Epithelial cell of proximal tubule (primary cell): ENCODE measurements at regions not wholly inside any gene's neighbourhood (a gene's known extent, or its start where the extent isn't known, plus 50 kb on each side); places are given as distances from the start of the nearest gene placed in this dataset.

Experiments used
- DNase-seq: peaks from one replicate; pipeline ENCODE4 v3.0.0-alpha.2; 2011; ENCODE audit warnings: low read depth
- H3K4me3 ChIP-seq: 2 replicates; pipeline ENCODE4 v1.5.1; 2011; ENCODE audit warnings: low read depth, mild to moderate bottlenecking, low read length
- TF ChIP-seq, protein P1 (sequence below): conservative IDR thresholded peaks from 2 replicates; pipeline ENCODE4 v1.5.1; 2012; ENCODE audit warnings: low read depth, mild to moderate bottlenecking, low read length

DNA sequence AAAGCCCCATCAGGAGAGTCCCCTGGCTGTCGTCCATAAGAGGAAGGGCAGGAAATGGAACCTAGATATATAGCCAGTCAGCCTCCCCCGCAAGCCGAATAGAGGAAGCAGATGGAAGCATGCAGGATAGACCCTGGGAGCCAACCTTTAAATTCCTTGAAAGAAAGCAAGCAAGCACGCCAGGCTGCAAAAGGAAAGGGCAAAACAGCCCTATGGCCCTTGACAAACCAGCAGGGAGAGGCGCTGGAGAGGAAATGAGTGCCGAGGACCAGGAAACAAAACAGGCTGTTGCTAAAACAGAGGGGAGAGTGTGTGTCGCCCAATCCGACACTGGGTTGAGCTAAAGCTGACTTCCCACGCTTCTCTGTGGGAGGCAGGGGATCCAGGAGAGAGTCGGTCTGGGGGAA lies 203.5 kb upstream of the MTNR1B start:
- H3K4me3 ChIP-seq, result peak overlapping the region; percentile 2
- no peak for DNase-seq

DNA sequence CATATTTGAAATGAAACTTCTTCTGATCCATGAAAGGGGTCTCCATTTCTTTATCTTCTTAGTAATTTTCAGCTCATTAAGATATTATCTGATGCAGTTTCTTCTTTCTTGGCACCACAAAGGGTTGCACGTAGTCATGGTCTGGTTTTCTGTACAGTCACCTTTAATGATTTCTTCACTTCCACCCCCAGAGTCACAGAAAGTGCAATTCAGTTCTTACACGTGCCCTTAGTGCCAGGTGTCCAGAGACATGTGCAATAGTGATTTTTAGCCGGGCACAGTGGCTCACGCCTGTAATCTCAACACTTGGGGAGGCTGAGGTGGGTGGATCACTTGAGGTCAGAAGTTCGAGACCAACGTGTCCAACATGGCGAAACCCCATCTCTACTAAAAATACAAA lies 202.8 kb upstream of the MTNR1B start:
- DNase-seq, result no peak
- no peak overlapping the region for H3K4me3 ChIP-seq
- TF ChIP-seq, protein P1, sequence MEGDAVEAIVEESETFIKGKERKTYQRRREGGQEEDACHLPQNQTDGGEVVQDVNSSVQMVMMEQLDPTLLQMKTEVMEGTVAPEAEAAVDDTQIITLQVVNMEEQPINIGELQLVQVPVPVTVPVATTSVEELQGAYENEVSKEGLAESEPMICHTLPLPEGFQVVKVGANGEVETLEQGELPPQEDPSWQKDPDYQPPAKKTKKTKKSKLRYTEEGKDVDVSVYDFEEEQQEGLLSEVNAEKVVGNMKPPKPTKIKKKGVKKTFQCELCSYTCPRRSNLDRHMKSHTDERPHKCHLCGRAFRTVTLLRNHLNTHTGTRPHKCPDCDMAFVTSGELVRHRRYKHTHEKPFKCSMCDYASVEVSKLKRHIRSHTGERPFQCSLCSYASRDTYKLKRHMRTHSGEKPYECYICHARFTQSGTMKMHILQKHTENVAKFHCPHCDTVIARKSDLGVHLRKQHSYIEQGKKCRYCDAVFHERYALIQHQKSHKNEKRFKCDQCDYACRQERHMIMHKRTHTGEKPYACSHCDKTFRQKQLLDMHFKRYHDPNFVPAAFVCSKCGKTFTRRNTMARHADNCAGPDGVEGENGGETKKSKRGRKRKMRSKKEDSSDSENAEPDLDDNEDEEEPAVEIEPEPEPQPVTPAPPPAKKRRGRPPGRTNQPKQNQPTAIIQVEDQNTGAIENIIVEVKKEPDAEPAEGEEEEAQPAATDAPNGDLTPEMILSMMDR, result no peak

More for the DNA sequence above, 203.5 kb upstream of the MTNR1B start:
- TF ChIP-seq, protein P1, result no peak

DNA sequence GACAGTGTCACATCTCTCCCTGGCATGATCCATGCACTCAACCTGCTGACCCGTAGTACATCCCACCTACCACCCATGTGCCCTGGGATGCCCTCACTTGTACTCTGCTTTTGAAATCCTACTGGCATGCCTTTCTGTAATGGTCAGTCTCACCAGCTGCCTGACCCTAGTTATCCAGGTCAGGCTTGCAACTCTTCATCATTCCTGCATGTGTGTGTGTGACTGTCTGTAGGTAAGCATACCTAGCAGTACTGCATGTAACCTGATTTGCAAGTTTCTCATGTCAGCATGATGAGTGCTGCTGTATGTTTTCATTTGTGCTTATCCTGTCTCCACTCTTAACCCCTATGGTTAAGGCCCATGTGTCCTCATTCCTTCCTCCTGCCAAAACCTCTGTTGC lies 202.0 kb upstream of the MTNR1B start:
- TF ChIP-seq, protein P1, result no peak
- no peak for DNase-seq
- H3K4me3 ChIP-seq, result no peak overlapping the region

DNA sequence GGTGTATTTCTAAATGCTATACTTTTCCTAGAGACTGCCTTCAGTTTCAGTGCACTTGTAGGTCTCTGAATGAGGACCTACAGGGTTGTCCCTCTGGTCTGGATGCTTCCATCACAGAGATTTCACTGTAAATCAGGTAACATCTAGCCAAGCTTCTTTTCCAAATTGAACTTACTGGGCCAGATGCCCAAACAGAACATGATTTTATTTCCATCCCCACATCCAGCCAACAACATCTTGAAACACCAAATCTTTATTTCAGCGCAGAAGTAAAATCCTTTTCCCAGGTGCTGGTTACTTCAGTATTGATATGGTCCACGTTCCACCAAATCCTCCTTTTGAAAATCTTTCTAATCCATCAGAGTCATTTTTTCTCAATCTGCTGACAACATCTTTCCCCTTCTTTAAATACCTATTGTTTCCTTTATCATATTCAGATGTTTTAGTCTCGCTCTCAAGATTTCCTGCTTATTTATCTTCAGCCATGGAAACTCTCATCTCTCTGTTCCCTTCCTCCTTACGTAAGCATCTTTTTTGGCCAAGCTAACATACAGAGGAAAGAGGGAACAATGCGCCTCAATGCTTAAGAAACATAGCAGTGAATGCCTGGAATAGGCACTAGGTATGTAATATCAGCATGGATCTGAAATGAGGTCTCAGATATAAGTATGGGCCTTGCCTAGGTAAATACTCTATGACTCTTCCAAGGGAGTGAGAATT lies 201.2 kb upstream of the MTNR1B start:
- no peak for DNase-seq
- TF ChIP-seq, protein P1, result no peak
- no peak overlapping the region for H3K4me3 ChIP-seq

DNA sequence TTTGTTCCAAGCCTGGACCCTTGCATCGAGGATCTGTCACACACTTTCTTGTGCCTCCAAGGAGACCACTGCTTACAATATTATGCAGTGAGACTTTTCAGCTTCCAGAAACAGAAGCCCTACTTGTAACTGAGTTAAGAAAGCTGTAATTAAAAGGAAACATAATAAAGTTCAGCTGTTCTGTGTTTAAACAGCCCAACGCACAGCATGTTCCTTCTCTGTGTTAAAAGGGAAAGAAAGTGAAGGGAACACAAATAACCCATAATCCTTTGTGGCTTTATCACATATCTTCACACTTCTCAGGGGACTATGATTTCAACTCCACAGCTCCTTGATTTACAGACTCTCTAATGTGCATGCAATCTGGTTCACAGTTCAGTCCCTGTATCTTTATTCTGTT lies 200.3 kb upstream of the MTNR1B start:
- no peak for DNase-seq
- TF ChIP-seq, protein P1, result no peak
- no peak overlapping the region for H3K4me3 ChIP-seq

DNA sequence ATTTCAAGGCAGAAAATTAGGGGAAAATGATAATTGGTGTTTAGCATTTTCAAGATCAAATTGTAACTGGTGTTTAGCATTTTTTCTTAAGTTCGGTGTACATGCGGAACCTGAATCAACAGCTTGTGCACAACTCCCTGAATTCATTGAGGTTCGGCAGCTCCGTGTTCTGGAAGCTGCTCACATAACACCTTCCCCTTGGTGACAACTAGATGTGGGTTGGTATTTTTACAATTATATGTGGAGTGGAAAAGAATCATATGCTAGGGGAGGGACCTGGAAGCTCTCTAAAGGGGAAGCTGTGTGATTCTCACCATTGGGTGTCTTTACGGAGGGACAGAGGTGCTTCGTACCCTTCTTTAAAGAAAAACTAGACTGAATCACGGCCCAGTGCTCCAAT lies 199.0 kb upstream of the MTNR1B start:
- no peak overlapping the region for H3K4me3 ChIP-seq
- no peak for DNase-seq
- TF ChIP-seq, protein P1, result no peak

DNA sequence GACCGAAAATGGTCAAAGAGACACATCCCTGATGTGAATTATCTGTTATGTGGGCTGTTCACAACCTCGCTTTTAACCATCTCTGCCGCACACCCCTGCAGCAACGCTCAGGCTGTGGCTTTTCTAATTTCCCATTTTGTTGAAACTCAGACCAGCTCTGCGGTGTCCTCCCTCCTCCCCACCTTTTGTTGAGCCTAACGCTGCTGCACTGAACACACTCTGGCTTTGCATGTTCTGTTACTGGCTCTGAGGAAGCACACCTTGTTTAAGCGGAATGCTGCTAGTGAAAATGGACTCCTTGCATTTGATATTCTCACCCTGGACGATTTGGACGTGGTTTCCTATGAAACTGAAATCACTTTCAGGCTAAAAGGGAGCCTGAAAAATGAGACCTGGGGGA lies 198.5 kb upstream of the MTNR1B start:
- H3K4me3 ChIP-seq, result no peak overlapping the region
- TF ChIP-seq, protein P1, result no peak
- DNase-seq, result no peak
